Lung (tissue), 11 donors: ENCODE measurements at regions not wholly inside any gene's neighbourhood (a gene's known extent, or its start where the extent isn't known, plus 50 kb on each side); places are given as distances from the start of the nearest gene placed in this dataset.

Experiments used
- ATAC-seq: fragments of 200-7000 bp; cut with Tn5 transposase; one replicate; pipeline ENCODE4 v1.9.1; 2020; ENCODE audit warnings: moderate number of reproducible peaks; ENCODE audit not compliant: insufficient read depth, low FRiP score
- DNase-seq, 3 donors: peaks; one replicate each; pipeline ENCODE4 v3.0.0-alpha.2; 2013 to 2017
- H3K27ac ChIP-seq, 2 donors: one replicate each; pipeline ENCODE4 v1.5.1; 2013; ENCODE audit warnings: mild to moderate bottlenecking in 2 of 2, moderate library complexity in 2 of 2, control low read depth in 1 of 2, inconsistent platforms in 1 of 2, low read depth in 1 of 2, low read length in 1 of 2
- H3K27me3 ChIP-seq, 3 donors: one replicate each; pipeline ENCODE4 v1.5.1; 2013; ENCODE audit warnings: low read length in 2 of 3; ENCODE audit not compliant: control insufficient read depth in 3 of 3, insufficient read depth in 3 of 3
- H3K36me3 ChIP-seq, 4 donors: one replicate each; pipeline ENCODE4 v1.5.1; 2013; ENCODE audit warnings: low read length in 4 of 4, mild to moderate bottlenecking in 1 of 4, moderate library complexity in 1 of 4; ENCODE audit not compliant: control insufficient read depth in 4 of 4, insufficient read depth in 4 of 4
- H3K4me1 ChIP-seq, 5 donors: one replicate each; pipeline ENCODE4 v1.5.1; 2013; ENCODE audit warnings: low read length in 5 of 5, mild to moderate bottlenecking in 2 of 5, moderate library complexity in 1 of 5; ENCODE audit not compliant: control insufficient read depth in 5 of 5, insufficient read depth in 5 of 5
- H3K4me3 ChIP-seq: one replicate; pipeline ENCODE4 v1.5.1; 2013; ENCODE audit warnings: mild to moderate bottlenecking, control low read depth, moderate library complexity
- H3K9ac ChIP-seq, 2 donors: one replicate each; pipeline ENCODE4 v1.5.1; 2013; ENCODE audit warnings: low read length in 2 of 2, control low read depth in 1 of 2; ENCODE audit not compliant: insufficient read depth in 1 of 2
- H3K9me3 ChIP-seq, 4 donors: one replicate each; pipeline ENCODE4 v1.5.1; 2013; ENCODE audit warnings: low read length in 3 of 4, mild to moderate bottlenecking in 1 of 4, moderate library complexity in 1 of 4; ENCODE audit not compliant: control insufficient read depth in 4 of 4, insufficient read depth in 3 of 4
- WGBS, 2 donors: extraction: QIAGEN DNeasy Blood & Tissue Kit; methylation state at CpG; one replicate each; pipeline ENCODE4 v1.1.7; 2013; 5-methylcytosine and 5-hydroxymethylcytosine counted together
- TF ChIP-seq, protein P1 (sequence below): IDR thresholded peaks from 2 replicates; pipeline ENCODE4 v1.5.1; 2012; ENCODE audit warnings: mild to moderate bottlenecking; ENCODE audit errors: control extremely low read depth, extremely low read depth
- donor health status: control.
- donor health status: control.
- donor health status: Bipolar disorder and iron deficiency.
- donor health status: healthy.
- donor health status: DM: yes; HTN: yes; CAD: no.

- H3K36me3 ChIP-seq, result no peaks in the 10 kb centered on the region
- no peaks in the 10 kb centered on the region for H3K27me3 ChIP-seq
- no peak overlapping the region for H3K9ac ChIP-seq
- DNase-seq, result no peak
- no peak for ATAC-seq
- TF ChIP-seq, protein P1, sequence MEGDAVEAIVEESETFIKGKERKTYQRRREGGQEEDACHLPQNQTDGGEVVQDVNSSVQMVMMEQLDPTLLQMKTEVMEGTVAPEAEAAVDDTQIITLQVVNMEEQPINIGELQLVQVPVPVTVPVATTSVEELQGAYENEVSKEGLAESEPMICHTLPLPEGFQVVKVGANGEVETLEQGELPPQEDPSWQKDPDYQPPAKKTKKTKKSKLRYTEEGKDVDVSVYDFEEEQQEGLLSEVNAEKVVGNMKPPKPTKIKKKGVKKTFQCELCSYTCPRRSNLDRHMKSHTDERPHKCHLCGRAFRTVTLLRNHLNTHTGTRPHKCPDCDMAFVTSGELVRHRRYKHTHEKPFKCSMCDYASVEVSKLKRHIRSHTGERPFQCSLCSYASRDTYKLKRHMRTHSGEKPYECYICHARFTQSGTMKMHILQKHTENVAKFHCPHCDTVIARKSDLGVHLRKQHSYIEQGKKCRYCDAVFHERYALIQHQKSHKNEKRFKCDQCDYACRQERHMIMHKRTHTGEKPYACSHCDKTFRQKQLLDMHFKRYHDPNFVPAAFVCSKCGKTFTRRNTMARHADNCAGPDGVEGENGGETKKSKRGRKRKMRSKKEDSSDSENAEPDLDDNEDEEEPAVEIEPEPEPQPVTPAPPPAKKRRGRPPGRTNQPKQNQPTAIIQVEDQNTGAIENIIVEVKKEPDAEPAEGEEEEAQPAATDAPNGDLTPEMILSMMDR, result no peak
- 92 to 94% methylated on average over 5 of the region's 5 CpGs for WGBS, 2 donors
- no peak overlapping the region for H3K27ac ChIP-seq
- H3K9me3 ChIP-seq, result peaks cover 0 to 1% (median 0%) of the 10 kb centered on the region in 4 donors
- no peak overlapping the region for H3K4me3 ChIP-seq
- peaks cover 0 to 40% (median 9%) of the 10 kb centered on the region in 5 donors for H3K4me1 ChIP-seq
These were observed 243.3 kb upstream of the ANKRD55 start for GRCh38 chr5:56476487-56476856.

DNA sequence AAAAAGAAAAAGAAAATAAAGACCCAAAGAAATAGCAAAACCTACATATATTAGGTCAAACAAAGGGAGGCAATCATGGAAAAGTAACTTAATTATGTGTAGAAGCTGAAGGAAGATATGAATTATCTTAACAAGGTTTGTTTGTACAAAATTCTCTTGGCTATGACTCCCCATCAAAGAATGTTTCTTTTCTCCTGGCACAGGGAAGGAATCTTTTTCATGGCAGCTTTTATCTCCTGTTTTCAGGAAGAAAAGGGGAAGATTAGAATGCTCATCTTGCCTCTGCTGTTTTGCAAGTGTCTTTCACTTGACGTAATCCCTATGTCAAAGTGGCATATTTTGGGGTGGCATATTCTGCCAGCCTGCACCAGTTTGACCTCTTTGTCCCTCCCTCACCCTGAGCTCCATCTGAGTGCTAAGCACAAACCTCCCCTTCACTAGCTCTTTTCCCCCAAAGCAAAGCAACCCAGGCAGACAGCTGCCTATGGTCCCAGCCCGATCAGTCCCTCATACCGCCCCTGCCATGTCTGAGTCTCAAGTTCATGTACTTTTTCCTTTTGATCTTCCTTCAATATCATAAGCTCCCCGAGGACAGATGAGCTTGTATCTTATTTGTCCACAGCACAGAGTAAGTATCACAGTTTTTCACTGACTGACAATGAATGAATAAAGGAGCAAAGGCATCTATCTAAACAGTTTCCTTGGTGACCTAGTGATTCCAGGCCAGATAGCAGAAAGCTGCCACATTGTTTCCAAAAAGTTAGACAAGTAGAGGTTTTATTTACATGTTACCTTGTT is 242.8 kb upstream of the ANKRD55 start:
- ATAC-seq (no peak), DNase-seq (peak in 1 of 3 donors; percentile 22)
- TF ChIP-seq, protein P1, result no peak
- Histone ChIP-seq H3K27ac (no peak overlapping the region), H3K9me3 (peaks cover 0 to 1% (median 0%) of the 10 kb centered on the region in 4 donors), H3K9ac (no peak overlapping the region), H3K4me3 (no peak overlapping the region), H3K36me3 (no peaks in the 10 kb centered on the region), H3K4me1 (peaks cover 0 to 40% (median 9%) of the 10 kb centered on the region in 5 donors), H3K27me3 (no peaks in the 10 kb centered on the region)
- 76 to 80% methylated on average over 4 of the region's 4 CpGs for WGBS, 2 donors

DNA sequence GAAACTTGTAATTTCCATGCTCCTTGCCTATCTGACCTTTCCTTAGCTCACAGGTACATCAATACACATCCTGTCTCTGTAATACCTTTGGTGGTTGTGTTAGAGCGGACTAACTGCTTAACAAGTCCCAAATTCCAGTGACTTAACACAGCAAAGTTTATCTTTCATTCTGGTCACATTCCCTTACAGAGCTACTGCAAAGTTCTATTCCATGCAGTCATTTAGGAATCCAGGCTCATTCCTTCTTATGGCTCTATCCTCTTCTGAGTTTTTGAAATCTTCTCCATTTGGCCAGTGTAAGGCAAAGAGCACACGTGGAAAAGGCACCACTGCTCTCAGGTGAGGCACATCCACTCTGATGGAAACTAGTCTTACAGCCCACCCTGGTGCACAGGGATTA is 238.6 kb upstream of the ANKRD55 start:
- 89 to 95% methylated on average over 2 of the region's 2 CpGs for WGBS, 2 donors
- H3K27me3 ChIP-seq, result no peaks in the 10 kb centered on the region
- peaks cover 0 to 11% (median 7%) of the 10 kb centered on the region in 5 donors for H3K4me1 ChIP-seq
- H3K36me3 ChIP-seq, result no peaks in the 10 kb centered on the region
- no peak overlapping the region for H3K9ac ChIP-seq
- H3K27ac ChIP-seq, result no peak overlapping the region
- ATAC-seq (no peak), DNase-seq (no peak)
- H3K4me3 ChIP-seq, result no peak overlapping the region
- no peaks in the 10 kb centered on the region for H3K9me3 ChIP-seq
- TF ChIP-seq, protein P1, result no peak

DNA sequence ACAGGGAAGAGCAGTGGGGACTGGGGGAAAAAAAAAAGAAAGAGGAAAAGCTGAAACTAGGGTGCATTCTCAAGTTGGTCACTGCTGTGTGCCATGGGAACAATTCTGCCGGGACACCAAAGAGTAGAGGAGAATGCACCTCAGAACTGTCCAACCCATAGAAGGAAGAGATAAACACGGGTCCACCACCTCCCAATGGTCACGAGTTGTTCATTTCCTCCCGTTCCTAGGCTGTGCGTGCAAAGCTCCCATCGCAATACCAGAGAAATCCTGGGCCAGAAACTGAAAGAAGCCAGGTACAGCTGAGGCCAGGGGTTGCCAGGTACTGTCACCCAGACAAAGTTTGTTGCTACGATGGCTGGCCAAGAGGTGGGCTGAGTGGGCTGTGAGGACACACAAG is 236.9 kb upstream of the ANKRD55 start:
- no peak for DNase-seq
- Histone ChIP-seq H3K4me3 (no peak overlapping the region), H3K27ac (no peak overlapping the region), H3K36me3 (no peaks in the 10 kb centered on the region), H3K9me3 (no peaks in the 10 kb centered on the region), H3K4me1 (peaks cover 0 to 16% (median 7%) of the 10 kb centered on the region in 5 donors), H3K9ac (no peak overlapping the region), H3K27me3 (no peaks in the 10 kb centered on the region)
- WGBS, 2 donors, result 86 to 93% methylated on average over 7 of the region's 7 CpGs
- ATAC-seq, result no peak
- TF ChIP-seq, protein P1, result no peak
